ENCODE measurements at regions not wholly inside any gene's neighbourhood (a gene's known extent, or its start where the extent isn't known, plus 50 kb on each side); places are given as distances from the start of the nearest gene placed in this dataset.
"Not testable (repeated sequence)": the region's sequence is repeated elsewhere in the genome, so short reads cannot be mapped to it uniquely, and the experiment has no call there.

DNA sequence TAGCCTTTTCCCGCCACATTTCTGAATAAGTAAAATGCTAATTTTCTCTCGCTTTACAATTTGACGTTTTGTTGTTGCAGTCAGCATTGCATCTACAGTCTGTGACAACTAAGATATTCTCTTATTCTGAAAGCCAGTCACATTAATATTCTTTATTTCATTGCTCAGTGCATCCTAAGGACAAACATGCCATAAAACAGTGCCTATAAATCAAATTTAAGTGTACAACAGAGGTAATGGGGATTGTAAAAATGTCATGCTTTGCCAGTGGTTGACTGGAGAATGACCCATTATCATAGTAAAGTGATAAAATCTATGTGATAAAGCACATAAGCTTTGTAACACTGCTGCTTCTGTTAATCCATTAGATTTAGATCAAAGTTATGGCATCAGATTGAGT lies 1850.0 kb upstream of the ACO1 start:
- Histone ChIP-seq H3K4me2 (ENCODE audit: low read length) (no peak overlapping the region), H4K20me1 (ENCODE audit: insufficient read depth, low read length) (no peaks in the 10 kb centered on the region), H3K9me3 (ENCODE audit: low read length) (no peaks in the 10 kb centered on the region), H3K27ac (ENCODE audit: low read depth, low read length, poor library complexity, severe bottlenecking) (no peak overlapping the region), H3K9me2 (ENCODE audit: low read depth, low read length) (no peaks in the 10 kb centered on the region), H3K79me2 (ENCODE audit: insufficient read depth, low read length) (no peaks in the 10 kb centered on the region), H3K9ac (ENCODE audit: low read length) (no peak overlapping the region), H3K4me1 (ENCODE audit: insufficient read depth, low read length, severe bottlenecking) (no peaks in the 10 kb centered on the region), H3K36me3 (ENCODE audit: insufficient read depth, low read length) (no peaks in the 10 kb centered on the region), H2AFZ (ENCODE audit: low read length) (no peak overlapping the region), H3K4me3 (ENCODE audit: low read depth, low read length, poor library complexity, severe bottlenecking) (no peak overlapping the region), H3F3A (ENCODE audit: insufficient read depth, low read length) (no peaks in the 10 kb centered on the region), H3K27me3 (ENCODE audit: insufficient read depth, low read length) (no peaks in the 10 kb centered on the region)
- TF ChIP-seq EZH2 (IDR thresholded peaks at IDR 0.05; ENCODE audit: borderline replicate concordance, low read length) (no peak), CTCF (IDR thresholded peaks at IDR 0.05; ENCODE audit: low read length) (no peak)

DNA sequence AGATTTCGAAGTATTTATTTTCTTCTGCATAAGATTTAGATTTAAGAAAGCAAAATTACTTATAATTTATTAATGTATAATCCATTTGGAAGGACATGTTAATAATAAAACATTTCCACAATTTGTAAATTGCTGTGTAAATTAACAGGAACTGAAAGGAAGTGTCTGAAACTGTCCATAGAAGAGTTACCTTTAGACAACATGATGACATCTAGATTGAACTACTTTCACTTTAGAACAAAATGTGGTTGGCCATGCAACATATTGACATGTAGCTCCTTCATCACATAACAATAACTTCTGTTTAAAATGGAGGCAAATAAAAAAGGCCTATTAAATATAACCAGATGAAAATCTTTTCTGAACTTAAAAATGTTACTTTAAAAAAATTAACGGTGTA lies 1849.5 kb upstream of the ACO1 start:
- no peaks in the 10 kb centered on the region for H3K79me2 ChIP-seq (ENCODE audit: insufficient read depth, low read length)
- no peak overlapping the region for H3K9ac ChIP-seq (ENCODE audit: low read length)
- no peaks in the 10 kb centered on the region for H3K4me1 ChIP-seq (ENCODE audit: insufficient read depth, low read length, severe bottlenecking)
- H3K4me2 ChIP-seq (ENCODE audit: low read length): no peak overlapping the region
- TF ChIP-seq CTCF (IDR thresholded peaks at IDR 0.05; ENCODE audit: low read length) (no peak), EZH2 (IDR thresholded peaks at IDR 0.05; ENCODE audit: borderline replicate concordance, low read length) (no peak)
- H3K4me3 ChIP-seq (ENCODE audit: low read depth, low read length, poor library complexity, severe bottlenecking): no peak overlapping the region
- H3K27me3 ChIP-seq (ENCODE audit: insufficient read depth, low read length): no peaks in the 10 kb centered on the region
- H3F3A ChIP-seq (ENCODE audit: insufficient read depth, low read length): no peaks in the 10 kb centered on the region
- H3K27ac ChIP-seq (ENCODE audit: low read depth, low read length, poor library complexity, severe bottlenecking): no peak overlapping the region
- H3K9me2 ChIP-seq (ENCODE audit: low read depth, low read length): no peaks in the 10 kb centered on the region
- no peaks in the 10 kb centered on the region for H3K9me3 ChIP-seq (ENCODE audit: low read length)
- no peak overlapping the region for H2AFZ ChIP-seq (ENCODE audit: low read length)
- no peaks in the 10 kb centered on the region for H3K36me3 ChIP-seq (ENCODE audit: insufficient read depth, low read length)
- H4K20me1 ChIP-seq (ENCODE audit: insufficient read depth, low read length): no peaks in the 10 kb centered on the region

DNA sequence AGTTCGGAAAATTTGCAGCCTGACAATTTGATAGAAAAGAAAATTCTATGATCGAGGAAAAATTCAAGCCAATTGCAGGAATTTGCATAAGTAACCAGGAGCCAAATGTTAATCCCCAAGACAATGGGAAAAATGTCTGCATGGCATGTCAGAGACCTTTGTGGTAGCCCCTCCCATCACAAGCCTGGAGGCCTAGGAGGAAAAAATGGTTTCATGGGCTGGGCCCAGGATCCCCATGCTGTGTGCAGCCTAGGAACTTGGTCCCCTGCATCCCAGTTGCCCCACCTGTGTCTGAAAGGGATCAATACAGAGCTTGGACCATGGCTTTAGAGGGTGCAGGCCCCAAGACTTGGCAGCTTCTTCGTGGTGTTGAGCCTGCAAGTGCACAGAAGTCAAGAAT lies 1847.9 kb upstream of the ACO1 start:
- Histone ChIP-seq H3K4me2 (ENCODE audit: low read length) (no peak overlapping the region), H3K27ac (ENCODE audit: low read depth, low read length, poor library complexity, severe bottlenecking) (no peak overlapping the region), H4K20me1 (ENCODE audit: insufficient read depth, low read length) (no peaks in the 10 kb centered on the region), H3K9me2 (ENCODE audit: low read depth, low read length) (no peaks in the 10 kb centered on the region), H3K9ac (ENCODE audit: low read length) (no peak overlapping the region), H3K36me3 (ENCODE audit: insufficient read depth, low read length) (no peaks in the 10 kb centered on the region), H3K27me3 (ENCODE audit: insufficient read depth, low read length) (no peaks in the 10 kb centered on the region), H3K4me1 (ENCODE audit: insufficient read depth, low read length, severe bottlenecking) (no peaks in the 10 kb centered on the region), H3K4me3 (ENCODE audit: low read depth, low read length, poor library complexity, severe bottlenecking) (no peak overlapping the region), H2AFZ (ENCODE audit: low read length) (no peak overlapping the region), H3K9me3 (ENCODE audit: low read length) (no peaks in the 10 kb centered on the region), H3K79me2 (ENCODE audit: insufficient read depth, low read length) (no peaks in the 10 kb centered on the region), H3F3A (ENCODE audit: insufficient read depth, low read length) (no peaks in the 10 kb centered on the region)
- no peak for TF ChIP-seq EZH2 (IDR thresholded peaks at IDR 0.05; ENCODE audit: borderline replicate concordance, low read length)
- TF ChIP-seq CTCF (IDR thresholded peaks at IDR 0.05; ENCODE audit: low read length): no peak

GRCh38 chr9:30539696-30540095 lies 1844.7 kb upstream of the ACO1 start:
- H3K9ac ChIP-seq (ENCODE audit: low read length); H3F3A ChIP-seq (ENCODE audit: insufficient read depth, low read length); H3K27me3 ChIP-seq (ENCODE audit: insufficient read depth, low read length); H3K4me3 ChIP-seq (ENCODE audit: low read depth, low read length, poor library complexity, severe bottlenecking); H3K9me2 ChIP-seq (ENCODE audit: low read depth, low read length); H3K27ac ChIP-seq (ENCODE audit: low read depth, low read length, poor library complexity, severe bottlenecking); H3K4me2 ChIP-seq (ENCODE audit: low read length); H3K4me1 ChIP-seq (ENCODE audit: insufficient read depth, low read length, severe bottlenecking); H3K36me3 ChIP-seq (ENCODE audit: insufficient read depth, low read length); H3K79me2 ChIP-seq (ENCODE audit: insufficient read depth, low read length); H2AFZ ChIP-seq (ENCODE audit: low read length); H3K9me3 ChIP-seq (ENCODE audit: low read length); H4K20me1 ChIP-seq (ENCODE audit: insufficient read depth, low read length): not testable (repeated sequence)
